A673 (cell line): ENCODE measurements at regions not wholly inside any gene's neighbourhood (a gene's known extent, or its start where the extent isn't known, plus 50 kb on each side); places are given as distances from the start of the nearest gene placed in this dataset.

Experiments
- BruUV-seq: library from RNA; stranded (reverse); fragments of 400-500 nt; replicated peaks from 2 replicates; lab custom pipeline; 2021; lab: Mats Ljungman, UMichigan
- CTCF ChIA-PET: fragments of 300-600 bp; sonication (Branson Sonifier 250); formaldehyde crosslinking; loops from one replicate; lab custom pipeline; 2022; ENCODE audit warnings: antibody characterized with exemption; lab: Charles Lee
- POLR2A ChIA-PET: fragments of 300-600 bp; sonication (Branson Sonifier 250); formaldehyde crosslinking; loops from one replicate; lab custom pipeline; 2022; ENCODE audit warnings: antibody characterized with exemption; ENCODE audit not compliant: low non-redundant PET; lab: Charles Lee
- DNase-seq: peaks from one replicate; pipeline ENCODE4 v3.0.0-alpha.2; 2015; ENCODE audit warnings: low spot score
- H3K27ac ChIP-seq: fragments of 200-600 bp; sonication (generic); 2 replicates; pipeline ENCODE4 v1.5.1; 2016; ENCODE audit warnings: mixed run types, low read depth, mild to moderate bottlenecking, mixed read lengths, antibody characterized with exemption, low read length; ENCODE audit not compliant: poor library complexity, severe bottlenecking
- H3K27me3 ChIP-seq: fragments of 200-600 bp; sonication (generic); replicated peaks from 2 replicates; pipeline ENCODE4 v1.6.1; 2017; ENCODE audit warnings: mixed run types, low read depth, mild to moderate bottlenecking, mixed read lengths, antibody characterized with exemption, low read length; ENCODE audit not compliant: insufficient read depth, poor library complexity
- H3K36me3 ChIP-seq: fragments of 200-600 bp; sonication (generic); 2 replicates; pipeline ENCODE4 v1.6.1; 2016; ENCODE audit warnings: mixed run types, mild to moderate bottlenecking, mixed read lengths, antibody characterized with exemption, low read length; ENCODE audit not compliant: insufficient read depth, poor library complexity, severe bottlenecking
- H3K4me1 ChIP-seq: fragments of 200-600 bp; sonication (generic); 2 replicates; pipeline ENCODE4 v1.6.1; 2017; ENCODE audit warnings: mixed run types, mild to moderate bottlenecking, mixed read lengths, antibody characterized with exemption, low read length; ENCODE audit not compliant: insufficient read depth, poor library complexity, severe bottlenecking
- H3K4me3 ChIP-seq: fragments of 200-600 bp; sonication (generic); 2 replicates; pipeline ENCODE4 v1.5.1; 2016; ENCODE audit warnings: low read depth, mixed run types, mild to moderate bottlenecking, mixed read lengths, low read length; ENCODE audit not compliant: poor library complexity, severe bottlenecking
- H3K9me3 ChIP-seq: fragments of 200-600 bp; sonication (generic); 2 replicates; pipeline ENCODE4 v1.6.1; 2016; ENCODE audit warnings: mixed run types, low read depth, mild to moderate bottlenecking, mixed read lengths, antibody characterized with exemption, low read length; ENCODE audit not compliant: poor library complexity, severe bottlenecking
- CTCF ChIP-seq: fragments of 300-800, 200-600 bp; sonication (generic); conservative IDR thresholded peaks from 2 replicates; pipeline ENCODE4 v1.5.1; 2017; ENCODE audit warnings: low read depth, mild to moderate bottlenecking, antibody characterized with exemption, low read length, moderate library complexity, mixed read lengths
- EZH2 ChIP-seq: fragments of 200-600 bp; sonication (generic); IDR thresholded peaks from 2 replicates; pipeline ENCODE4 v1.6.1; 2017; ENCODE audit warnings: borderline replicate concordance, low read depth, mild to moderate bottlenecking, mixed read lengths, antibody characterized with exemption, low read length; ENCODE audit not compliant: poor library complexity, severe bottlenecking
- intact Hi-C: fragments of 100-400 bp; cut with micrococcal nuclease; formaldehyde crosslinking; loops from one replicate; pipeline ENCODE4 v1.10.0; 2022; ENCODE audit not compliant: unreplicated experiment

- Histone ChIP-seq H3K27me3 (no peaks in the 10 kb centered on the region), H3K27ac (no peak overlapping the region), H3K4me1 (no peaks in the 10 kb centered on the region), H3K4me3 (no peak overlapping the region), H3K9me3 (no peaks in the 10 kb centered on the region), H3K36me3 (no peaks in the 10 kb centered on the region)
- no peak for DNase-seq
- intact Hi-C loops: no loop called here
- TF ChIP-seq CTCF (no peak), EZH2 (no peak)
- ChIA-PET CTCF (no interaction called here), POLR2A (no interaction called here)
- no TSS peak for BruUV-seq
Observed at GRCh38 chr4:79210636-79211049, 115.2 kb downstream of the NAA11 start.

DNA sequence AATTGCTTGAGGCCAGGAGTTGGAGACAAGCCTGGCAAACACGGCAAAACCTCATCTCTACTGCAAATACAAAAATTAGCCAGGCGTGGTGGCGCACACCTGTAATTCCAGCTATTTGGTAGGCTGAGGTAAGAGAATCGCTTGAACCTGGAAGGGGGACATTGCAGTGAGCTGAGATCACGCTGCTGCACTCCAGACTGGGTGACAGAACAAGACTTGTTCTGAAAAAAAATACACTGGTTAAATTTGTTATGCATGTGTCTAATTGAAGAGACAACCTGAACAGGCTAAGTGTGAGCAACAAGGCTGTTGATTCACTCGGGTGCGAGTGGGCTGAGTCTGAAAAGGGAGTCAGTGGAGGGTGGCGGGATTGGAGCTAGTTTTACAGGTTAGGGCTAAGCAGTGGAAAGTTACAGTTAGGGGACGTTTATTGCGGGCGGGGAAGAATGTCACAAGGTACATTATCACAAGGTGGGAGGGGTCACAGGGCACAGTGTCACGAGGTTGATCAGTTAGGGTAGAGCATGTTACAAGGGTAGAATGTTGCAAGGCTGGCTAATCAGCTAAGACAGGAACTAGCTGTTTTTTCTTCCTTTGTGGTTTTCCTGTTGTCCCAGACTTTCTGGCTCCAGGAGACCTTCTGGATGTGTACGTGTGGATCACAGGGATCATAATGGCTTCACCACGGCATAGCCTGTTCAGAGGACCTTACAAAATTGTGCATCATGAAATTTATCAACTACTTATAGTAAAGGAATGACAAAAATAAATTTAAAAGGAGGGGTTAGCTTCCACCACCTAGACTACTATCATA is 115.8 kb downstream of the NAA11 start:
- no peak for DNase-seq
- Histone ChIP-seq H3K36me3 (no peaks in the 10 kb centered on the region), H3K27me3 (no peaks in the 10 kb centered on the region), H3K27ac (no peak overlapping the region), H3K4me3 (no peak overlapping the region), H3K9me3 (no peaks in the 10 kb centered on the region), H3K4me1 (no peaks in the 10 kb centered on the region)
- intact Hi-C loops: no loop called here
- TF ChIP-seq EZH2: no peak
- no peak for TF ChIP-seq CTCF
- POLR2A ChIA-PET: no interaction called here
- CTCF ChIA-PET: no interaction called here
- BruUV-seq: no TSS peak

GRCh38 chr4:79209081-79209480 is 116.8 kb downstream of the NAA11 start:
- Histone ChIP-seq H3K27ac (no peak overlapping the region), H3K9me3 (no peaks in the 10 kb centered on the region), H3K36me3 (no peaks in the 10 kb centered on the region), H3K4me1 (no peaks in the 10 kb centered on the region), H3K27me3 (no peaks in the 10 kb centered on the region), H3K4me3 (no peak overlapping the region)
- BruUV-seq: no TSS peak
- ChIA-PET CTCF (no interaction called here), POLR2A (no interaction called here)
- TF ChIP-seq EZH2 (no peak), CTCF (no peak)
- intact Hi-C loops: no loop called here
- DNase-seq: peak; percentile 14
